GM10248 (cell line): ENCODE measurements at regions not wholly inside any gene's neighbourhood (a gene's known extent, or its start where the extent isn't known, plus 50 kb on each side); places are given as distances from the start of the nearest gene placed in this dataset.

Experiments used
- CTCF ChIA-PET: fragments of 300-600 bp; sonication (Branson Sonifier 250); formaldehyde crosslinking; extraction: SDS; loops from one replicate; lab custom pipeline; 2021; ENCODE audit warnings: antibody characterized with exemption; lab: Yijun Ruan, JAX
- POLR2A ChIA-PET: fragments of 350-650 bp; sonication (Branson Sonifier 250); formaldehyde crosslinking; extraction: SDS; loops from one replicate; lab custom pipeline; 2020; ENCODE audit warnings: antibody characterized with exemption; lab: Yijun Ruan, JAX
- DNase-seq: peaks from one replicate; pipeline ENCODE4 v3.0.0; 2012; ENCODE audit errors: extremely low spot score
- CTCF ChIP-seq: IDR thresholded peaks from 2 replicates; pipeline ENCODE4 v1.5.1; 2012; ENCODE audit warnings: mild to moderate bottlenecking, low read depth; ENCODE audit errors: extremely low read depth, missing control alignments, control extremely low read depth

GRCh38 chr7:46480619-46481018 lies 559.5 kb upstream of the IGFBP3 start:
- CTCF ChIA-PET, result no interaction called here
- DNase-seq, result no peak
- no peak for TF ChIP-seq CTCF
- POLR2A ChIA-PET, result no interaction called here

GRCh38 chr7:46479680-46480079 lies 558.6 kb upstream of the IGFBP3 start:
- CTCF ChIA-PET, result no interaction called here
- TF ChIP-seq CTCF, result no peak
- DNase-seq, result no peak
- POLR2A ChIA-PET, result no interaction called here

- DNase-seq, result no peak
- ChIA-PET POLR2A (no interaction called here), CTCF (no interaction called here)
- TF ChIP-seq CTCF, result no peak
These were observed 557.0 kb upstream of the IGFBP3 start for GRCh38 chr7:46478046-46478445.

DNA sequence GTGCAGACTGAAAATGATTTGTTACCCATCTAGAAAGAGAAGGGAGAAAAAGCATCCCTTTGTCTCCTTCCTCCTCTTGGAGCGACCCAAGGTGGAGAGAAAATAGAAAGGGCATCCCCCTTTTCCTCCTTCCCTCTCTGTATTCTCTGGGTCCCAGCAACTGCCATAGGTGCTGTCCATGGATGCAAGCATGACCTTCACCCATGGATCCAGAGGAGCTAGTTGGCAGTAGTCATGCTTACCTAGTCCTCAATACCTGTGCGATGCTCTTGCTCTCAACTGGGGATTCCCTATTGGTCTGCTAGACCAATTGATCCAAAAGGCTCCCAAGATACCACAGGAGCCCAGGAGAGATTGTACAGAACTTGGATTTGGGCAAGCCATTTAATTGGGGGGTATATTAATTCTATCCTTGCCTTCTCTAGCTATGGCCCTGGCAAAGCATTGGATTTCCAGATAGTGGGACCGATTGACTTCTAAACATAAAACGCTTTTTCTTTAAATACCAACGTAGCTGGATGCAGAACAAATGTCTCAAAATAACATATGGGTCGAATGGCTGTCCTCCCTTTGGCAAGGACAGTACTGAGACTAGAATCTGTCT lies 547.8 kb upstream of the IGFBP3 start:
- no peak for DNase-seq
- CTCF ChIA-PET, result no interaction called here
- POLR2A ChIA-PET, result no interaction called here
- TF ChIP-seq CTCF, result no peak

- TF ChIP-seq CTCF, result no peak
- CTCF ChIA-PET, result no interaction called here
- POLR2A ChIA-PET, result no interaction called here
- DNase-seq, result no peak
These were observed 542.1 kb upstream of the IGFBP3 start for GRCh38 chr7:46463170-46463569.

- ChIA-PET POLR2A (no interaction called here), CTCF (no interaction called here)
- DNase-seq, result no peak
- TF ChIP-seq CTCF, result no peak
These were observed 540.3 kb upstream of the IGFBP3 start for GRCh38 chr7:46461334-46461777.
